CD4-positive, alpha-beta T cell treated with Interleukin-21 for 1 hour (primary cell): ENCODE measurements at regions not wholly inside any gene's neighbourhood (a gene's known extent, or its start where the extent isn't known, plus 50 kb on each side); places are given as distances from the start of the nearest gene placed in this dataset.
A peak's percentile ranks its signal among the peaks of the same experiment; 100 is the strongest.

Experiments
- DNase-seq: peaks from one replicate; pipeline ENCODE4 v3.0.0-alpha.2; 2020

DNA sequence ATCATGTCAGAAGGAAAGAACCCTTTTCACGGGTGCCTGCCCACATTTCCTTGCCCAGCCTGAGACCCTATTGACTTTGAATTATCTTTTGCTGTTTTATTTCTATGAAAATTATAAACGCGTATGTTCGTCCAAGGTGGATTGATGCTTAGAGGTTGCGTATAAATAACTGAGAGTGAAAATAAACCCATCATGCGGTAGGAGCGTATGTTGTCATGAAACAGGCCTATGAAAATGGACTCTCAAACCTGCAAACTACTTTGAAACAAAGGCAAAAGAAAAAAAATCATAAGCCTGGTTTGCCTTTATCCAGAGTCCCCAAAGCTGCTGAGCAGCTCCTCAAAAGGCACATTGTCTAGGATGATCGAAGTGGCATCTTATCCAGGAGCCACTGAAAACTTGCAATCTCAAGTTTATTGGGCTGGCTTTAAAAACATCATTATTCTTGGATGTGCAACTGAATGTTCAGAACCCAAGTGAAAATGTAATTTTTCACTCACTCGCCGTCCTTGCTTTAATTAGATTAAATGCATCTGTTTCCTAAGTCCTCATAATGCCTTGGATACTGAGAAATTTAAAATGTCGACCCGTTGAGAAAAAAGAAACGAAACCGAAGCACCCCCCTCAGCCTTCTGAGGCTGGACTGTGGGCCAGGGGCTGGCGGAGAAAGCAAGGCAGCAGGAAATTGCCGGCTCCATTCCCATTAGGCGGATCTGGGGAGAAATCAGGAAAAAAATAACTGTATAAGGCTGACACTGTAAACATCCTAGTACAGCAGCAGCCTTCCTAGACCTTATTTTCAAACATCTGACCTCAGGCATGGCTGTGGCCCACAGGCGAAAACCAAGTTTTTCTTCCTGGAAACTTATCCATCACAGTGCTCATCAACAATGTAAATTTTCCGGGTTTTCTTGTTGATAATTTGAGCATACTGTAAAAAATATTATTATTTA is 82.9 kb upstream of the PPARA start:
- no peak for DNase-seq

GRCh38 chr22:46068181-46068592 is 82.1 kb upstream of the PPARA start:
- DNase-seq: no peak

DNA sequence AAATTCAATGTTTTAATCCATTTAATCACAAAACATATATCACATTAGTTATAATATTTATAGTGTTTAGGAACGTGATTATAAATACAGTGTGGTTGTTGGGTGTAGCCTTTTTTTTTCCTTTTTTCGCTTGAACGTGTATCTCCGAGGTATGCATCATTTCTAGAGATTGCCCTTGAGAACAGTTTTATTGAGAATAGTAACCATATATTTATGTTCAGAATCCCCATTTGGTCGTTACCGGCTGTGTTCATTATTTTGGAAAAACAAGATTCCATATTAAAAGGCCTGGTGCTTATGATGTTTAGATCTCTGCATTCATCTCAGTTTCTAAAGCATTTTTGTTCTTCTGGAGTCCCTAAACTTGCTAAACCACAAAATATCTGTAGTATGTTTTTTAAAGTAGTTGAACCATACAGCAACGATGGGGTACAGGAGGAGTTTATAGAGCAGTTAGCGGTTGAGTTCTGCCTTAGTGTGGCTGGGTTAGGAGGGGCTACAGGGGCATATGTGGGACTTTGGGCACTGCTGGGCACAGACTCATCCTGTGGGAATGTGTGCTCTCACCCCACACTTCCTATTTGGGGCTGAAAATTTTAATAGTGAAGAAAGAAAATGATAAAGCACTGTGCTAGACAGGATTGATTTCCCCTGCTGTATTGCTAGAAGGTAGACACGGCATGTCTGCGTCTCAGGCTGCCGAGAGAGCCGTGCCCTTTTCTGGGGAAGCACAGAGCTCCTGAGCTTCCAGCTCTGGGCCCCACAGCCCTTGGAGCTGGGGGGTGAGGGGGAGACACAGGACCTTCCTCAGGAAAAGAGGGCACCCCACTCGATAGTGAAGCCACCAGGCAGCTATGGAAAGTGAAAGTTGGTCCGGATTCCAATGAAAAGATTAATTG is 81.5 kb upstream of the PPARA start:
- no peak for DNase-seq

DNA sequence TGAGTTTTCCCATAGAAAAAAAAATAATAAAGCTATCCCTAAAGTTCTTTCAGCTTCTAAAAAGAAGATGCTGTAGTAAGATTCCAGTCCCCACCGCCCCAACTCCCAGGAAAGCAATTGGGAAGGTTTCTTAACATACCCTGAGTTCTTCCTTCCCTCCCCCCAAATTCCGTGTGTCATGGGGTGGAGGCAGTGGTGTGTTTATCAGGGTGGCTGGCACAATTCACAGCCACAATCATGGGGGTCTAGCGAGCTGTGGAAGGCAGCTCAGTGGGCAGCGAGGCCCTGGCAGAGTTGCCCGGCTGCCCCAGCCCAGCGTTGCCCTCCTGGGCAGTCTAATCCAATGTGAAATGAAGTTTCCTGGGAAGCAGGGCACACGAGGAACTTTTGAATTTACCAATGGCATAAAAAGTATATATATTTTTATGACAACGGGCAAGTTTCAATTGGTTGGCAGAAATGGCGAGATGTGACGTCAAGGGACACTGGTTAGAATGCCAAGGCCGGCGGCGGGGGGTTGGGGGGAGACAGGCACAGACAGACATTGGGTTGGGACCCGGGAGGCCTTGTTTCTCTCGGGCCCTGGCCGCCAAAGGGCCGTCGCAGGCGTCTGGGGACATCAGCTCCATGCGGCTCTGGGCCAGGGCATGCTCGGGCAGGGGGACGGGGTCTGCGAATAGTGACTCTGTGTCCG is 80.7 kb upstream of the PPARA start:
- DNase-seq: peak; percentile 60

GRCh38 chr22:46070215-46070802 is 80.0 kb upstream of the PPARA start:
- DNase-seq: no peak

DNA sequence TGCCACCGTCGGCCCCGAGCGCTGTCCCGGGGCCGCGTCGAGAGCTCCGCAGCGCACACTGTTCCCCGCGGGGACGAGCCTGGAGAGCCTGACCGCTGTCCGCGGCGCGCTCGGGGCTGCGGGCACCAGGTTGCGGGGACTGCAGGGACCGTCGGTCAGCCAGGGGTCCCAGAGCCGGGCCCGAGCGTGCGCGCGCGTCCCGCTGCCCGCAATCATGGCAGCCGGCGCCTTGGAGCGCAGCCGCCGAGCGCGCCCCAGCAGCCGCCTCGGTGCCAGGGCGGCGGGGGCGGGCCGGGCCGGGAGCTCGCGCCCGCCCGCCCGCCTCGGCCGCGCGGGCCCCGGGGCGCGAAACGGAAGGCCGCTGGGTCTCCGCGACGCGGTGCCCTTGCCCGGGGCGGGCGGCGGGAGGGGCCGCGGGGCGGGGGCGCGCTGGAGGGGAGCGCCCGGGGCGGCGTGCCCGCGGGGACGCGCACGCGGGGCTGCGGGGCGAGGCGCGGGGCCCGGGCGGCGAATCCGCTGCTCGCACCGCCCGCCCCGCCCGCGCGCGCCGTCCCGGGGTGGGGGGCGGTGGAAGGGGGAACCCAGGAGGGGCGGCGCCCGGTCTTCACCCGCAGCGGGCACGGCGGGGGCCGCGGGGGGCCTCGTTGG is 79.4 kb upstream of the PPARA start:
- DNase-seq: peak; percentile 56

DNA sequence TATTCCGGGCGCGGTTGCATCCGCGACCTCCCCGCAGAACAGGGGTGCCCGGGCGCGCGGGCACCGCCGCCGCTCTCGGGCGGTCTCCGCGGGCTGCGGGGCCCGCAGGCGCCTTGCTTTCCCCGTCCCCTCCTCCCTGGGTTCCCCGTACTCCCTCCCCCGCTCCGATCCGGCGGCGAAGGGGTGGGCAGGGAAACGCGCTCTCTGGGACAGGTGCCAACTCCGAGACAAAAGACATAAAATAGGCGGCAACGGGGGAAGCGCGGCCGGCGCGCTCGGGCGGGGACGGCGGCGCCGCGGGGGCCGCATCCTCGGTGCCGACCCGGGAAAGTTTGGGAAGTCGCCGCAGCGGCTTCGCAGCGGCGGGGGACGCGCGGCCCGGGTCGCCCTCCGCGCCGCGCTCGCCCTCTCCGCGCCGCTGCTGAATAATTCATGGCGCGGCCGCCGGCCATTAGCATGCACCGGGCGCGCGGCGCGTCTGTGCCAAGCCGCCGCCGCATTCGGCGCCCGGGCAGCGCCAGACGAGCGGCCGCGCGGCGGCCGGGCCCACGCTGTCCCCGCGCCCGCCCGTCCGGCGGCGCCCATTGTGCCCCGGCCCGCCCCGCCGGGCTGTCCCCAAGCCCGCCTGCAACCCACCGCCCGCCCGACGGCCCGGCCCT is 78.7 kb upstream of the PPARA start:
- DNase-seq: peak; percentile 65

- DNase-seq: peak; percentile 40
Observed at GRCh38 chr22:46072110-46072881, 78.0 kb upstream of the PPARA start.

GRCh38 chr22:46072981-46073682 is 77.2 kb upstream of the PPARA start:
- DNase-seq: no peak

DNA sequence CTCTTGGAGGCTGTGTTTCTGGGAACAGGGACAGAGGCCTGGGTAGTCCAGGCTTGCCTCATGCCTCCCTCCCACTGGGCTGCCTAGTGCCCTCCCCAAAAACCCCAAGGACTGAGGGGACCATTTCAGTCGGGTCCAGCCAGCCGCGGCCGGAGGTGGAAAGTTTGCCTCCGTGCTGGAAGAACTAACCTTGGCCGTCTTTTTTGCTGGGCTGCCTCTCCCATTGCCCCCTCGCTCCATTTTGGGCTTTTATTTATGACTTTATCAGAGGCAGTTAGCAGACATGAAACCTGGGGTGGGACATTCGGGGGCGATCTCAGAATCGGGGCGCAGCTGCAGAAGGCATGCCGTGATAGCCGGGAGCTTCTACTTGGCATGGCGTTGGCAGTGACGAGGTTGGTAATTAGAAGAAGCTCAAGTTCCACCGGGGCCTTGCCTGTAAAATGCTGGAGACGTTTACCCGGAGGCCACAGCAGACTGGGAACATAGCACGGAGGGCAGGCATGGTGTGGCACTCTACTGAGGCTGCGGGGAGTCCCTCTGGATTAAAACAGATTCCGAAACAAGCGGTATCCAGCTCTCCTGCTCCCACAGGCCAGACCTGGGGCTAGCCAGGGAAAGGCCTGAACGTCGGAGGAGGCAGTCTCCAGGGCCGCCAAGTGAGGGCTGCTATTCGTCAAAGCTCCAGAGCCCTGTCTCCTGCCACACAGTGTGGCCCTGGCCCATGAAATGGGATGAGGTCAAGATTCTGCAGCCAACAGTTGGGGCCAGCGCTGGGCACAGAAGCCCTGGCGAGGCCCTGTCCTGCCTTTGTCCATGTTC is 76.4 kb upstream of the PPARA start:
- no peak for DNase-seq

DNA sequence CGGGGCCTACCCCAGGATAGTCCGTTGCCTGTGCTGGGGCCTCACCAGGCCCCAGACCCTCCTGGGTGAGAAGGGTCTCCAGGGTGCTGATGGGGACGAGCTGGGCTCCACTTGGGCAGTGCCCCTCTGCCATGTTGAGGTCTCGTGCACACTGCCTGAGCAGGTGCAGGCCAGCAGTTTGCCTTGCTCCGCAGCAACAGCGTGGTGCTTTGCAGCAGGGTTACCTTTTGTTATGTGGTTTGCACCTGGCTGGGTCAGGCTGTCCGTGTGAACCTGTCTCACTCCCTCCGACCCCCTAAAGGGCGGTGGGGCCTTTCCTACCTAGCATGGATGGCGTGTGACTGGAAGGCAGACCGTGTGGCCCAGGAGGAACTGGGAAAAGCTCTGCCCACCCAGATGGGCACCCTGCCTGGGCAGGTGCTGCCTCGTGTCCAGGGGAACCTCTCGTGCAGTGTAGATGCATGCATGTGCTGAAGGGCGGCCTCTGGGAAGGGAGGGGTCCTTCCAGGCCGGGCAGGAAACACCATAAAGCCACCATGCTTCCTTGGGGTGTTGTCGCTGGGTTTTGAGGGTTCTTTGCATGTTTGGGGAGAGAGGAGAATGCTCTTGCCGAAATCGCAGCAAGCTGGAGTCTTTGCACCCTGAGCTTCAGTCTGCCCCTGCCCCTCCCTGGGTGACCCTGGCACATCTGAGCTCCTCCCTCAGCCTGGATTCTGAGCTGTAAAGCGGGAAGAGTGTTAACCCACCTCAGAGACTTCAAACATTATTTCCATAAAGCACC is 75.4 kb upstream of the PPARA start:
- DNase-seq: no peak

GRCh38 chr22:46075764-46076531 is 74.4 kb upstream of the PPARA start:
- DNase-seq: no peak

DNA sequence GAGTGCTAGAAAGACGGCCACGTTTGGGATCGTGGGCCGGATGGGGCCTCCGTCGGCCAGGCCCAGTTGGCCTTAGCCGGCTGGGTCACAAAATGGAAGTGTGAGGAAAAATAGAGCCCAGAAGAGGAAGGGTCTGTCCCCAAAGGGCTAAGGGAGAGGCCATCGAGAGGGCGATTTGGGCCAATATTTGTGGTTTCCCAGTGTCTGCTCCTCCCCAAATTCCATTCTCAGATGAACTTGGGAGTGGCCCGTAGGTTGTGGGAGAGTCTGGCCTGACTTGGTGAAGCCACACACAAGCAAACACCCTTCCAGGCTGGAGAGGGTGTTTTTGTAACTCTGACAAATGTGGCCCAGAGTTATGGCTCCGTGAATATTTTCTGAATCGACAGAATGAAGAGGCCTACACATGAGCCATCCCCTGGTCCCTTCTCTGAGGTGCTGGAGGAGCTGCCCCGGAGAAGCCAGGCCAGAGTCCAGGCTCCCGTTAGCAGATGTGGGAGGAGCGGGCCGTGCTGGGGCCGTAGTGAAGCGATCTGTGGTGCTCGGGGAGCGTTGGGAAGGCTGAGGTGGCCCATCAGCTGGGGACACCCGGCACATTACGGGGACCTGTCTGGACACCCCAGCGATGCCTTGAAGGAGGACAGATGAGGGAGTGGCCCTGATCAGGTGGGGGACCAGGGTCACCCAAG is 73.5 kb upstream of the PPARA start:
- no peak for DNase-seq

DNA sequence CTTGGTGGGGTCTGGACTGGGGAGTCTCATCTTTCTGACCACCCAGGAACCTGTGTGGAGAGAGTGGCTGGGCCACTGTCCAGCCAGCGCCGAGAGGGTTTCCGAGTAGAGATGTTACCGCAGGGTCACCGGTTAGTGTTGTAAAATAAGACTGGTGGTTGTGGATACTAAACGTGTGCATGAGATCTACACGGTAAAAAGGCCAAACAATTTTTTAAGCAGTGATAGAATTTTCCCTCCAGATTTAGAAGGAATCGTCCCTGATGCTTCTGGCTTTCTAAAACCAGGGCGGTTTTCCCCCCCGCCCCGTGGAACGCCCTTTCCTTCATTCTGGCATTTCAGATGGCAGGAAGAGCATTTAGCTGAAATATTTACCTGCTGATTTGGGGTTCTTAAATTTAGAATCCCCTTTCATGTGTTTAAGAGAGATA is 72.6 kb upstream of the PPARA start:
- no peak for DNase-seq

- no peak for DNase-seq
Observed at GRCh38 chr22:46078241-46079092, 71.9 kb upstream of the PPARA start.
